Vagina (tissue), 2 donors: ENCODE measurements at regions not wholly inside any gene's neighbourhood (a gene's known extent, or its start where the extent isn't known, plus 50 kb on each side); places are given as distances from the start of the nearest gene placed in this dataset.

Experiments used
- DNase-seq, 2 donors: peaks; one replicate each; pipeline ENCODE4 v3.0.0-alpha.2; 2017; ENCODE audit errors: extremely low spot score in 2 of 2
- H3K27ac ChIP-seq: fragments of 200-600 bp; sonication (generic); one replicate; pipeline ENCODE4 v1.5.1; 2019
- H3K27me3 ChIP-seq: fragments of 200-600 bp; sonication (generic); one replicate; pipeline ENCODE4 v1.5.1; 2019
- H3K36me3 ChIP-seq, 2 donors: fragments of 200-600 bp; sonication (generic); one replicate each; pipeline ENCODE4 v1.5.1; 2017 to 2019
- H3K4me1 ChIP-seq: fragments of 200-600 bp; sonication (generic); one replicate; pipeline ENCODE4 v1.5.1; 2019
- H3K4me3 ChIP-seq, 2 donors: fragments of 200-600 bp; sonication (generic); 1 replicate in 1 of 2; 2 replicates in 1 of 2; pipeline ENCODE4 v1.5.1; 2016 to 2019
- H3K9me3 ChIP-seq: fragments of 200-600 bp; sonication (generic); one replicate; pipeline ENCODE4 v1.5.1; 2019
- POLR2A ChIP-seq, 2 donors: fragments of 450-650 bp; IDR thresholded peaks; one replicate each; pipeline ENCODE4 v1.6.1; 2017; ENCODE audit warnings: antibody characterized with exemption in 2 of 2, mild to moderate bottlenecking in 2 of 2, moderate library complexity in 2 of 2
- POLR2AphosphoS5 ChIP-seq, 2 donors: sonication (generic); formaldehyde crosslinking; IDR thresholded peaks; one replicate each; pipeline ENCODE4 v1.9.0; 2017; ENCODE audit warnings: antibody characterized with exemption in 2 of 2, mild to moderate bottlenecking in 2 of 2, low read depth in 1 of 2; ENCODE audit not compliant: insufficient read depth in 1 of 2
- intact Hi-C: fragments of 100-400 bp; cut with DNase I; formaldehyde crosslinking; loops from one replicate; pipeline ENCODE4 v1.15.1; 2023
- TF ChIP-seq, protein P1 (sequence below), 3 experiments: fragments of 450-650 bp in 2 of 3; fragments of 200-600 bp in 1 of 3; sonication (generic) in 1 of 3; IDR thresholded peaks; one replicate each; pipeline ENCODE4 v1.5.1; 2017 to 2019; ENCODE audit warnings: antibody characterized with exemption in 3 of 3, mild to moderate bottlenecking in 2 of 3, moderate library complexity in 2 of 3

DNA sequence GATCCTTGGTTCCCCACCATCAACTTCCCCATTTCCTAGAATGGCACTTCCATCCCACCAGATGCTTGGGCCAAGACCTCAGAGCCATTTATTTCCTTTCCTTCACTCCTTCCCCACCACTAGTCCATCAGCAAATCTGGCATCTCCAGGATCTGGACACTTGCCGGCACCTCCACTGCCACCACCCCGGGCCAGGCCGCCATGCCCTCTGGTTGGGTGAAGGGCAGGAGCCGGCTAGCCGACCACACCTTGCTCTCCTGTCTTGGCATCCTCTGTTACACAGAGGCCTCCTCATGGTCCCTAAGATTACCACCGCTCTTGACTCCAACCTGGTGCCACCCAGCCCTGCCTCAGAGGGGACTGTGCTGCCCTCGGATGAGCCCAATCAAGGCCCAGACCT lies 104.5 kb downstream of the RMI2 start:
- Histone ChIP-seq H3K36me3 (no peaks in the 10 kb centered on the region), H3K4me1 (peaks cover 5% of the 10 kb centered on the region), H3K27ac (no peak overlapping the region), H3K27me3 (no peaks in the 10 kb centered on the region), H3K9me3 (no peaks in the 10 kb centered on the region), H3K4me3 (no peak overlapping the region)
- intact Hi-C loops = no loop called here
- TF ChIP-seq, protein P1, sequence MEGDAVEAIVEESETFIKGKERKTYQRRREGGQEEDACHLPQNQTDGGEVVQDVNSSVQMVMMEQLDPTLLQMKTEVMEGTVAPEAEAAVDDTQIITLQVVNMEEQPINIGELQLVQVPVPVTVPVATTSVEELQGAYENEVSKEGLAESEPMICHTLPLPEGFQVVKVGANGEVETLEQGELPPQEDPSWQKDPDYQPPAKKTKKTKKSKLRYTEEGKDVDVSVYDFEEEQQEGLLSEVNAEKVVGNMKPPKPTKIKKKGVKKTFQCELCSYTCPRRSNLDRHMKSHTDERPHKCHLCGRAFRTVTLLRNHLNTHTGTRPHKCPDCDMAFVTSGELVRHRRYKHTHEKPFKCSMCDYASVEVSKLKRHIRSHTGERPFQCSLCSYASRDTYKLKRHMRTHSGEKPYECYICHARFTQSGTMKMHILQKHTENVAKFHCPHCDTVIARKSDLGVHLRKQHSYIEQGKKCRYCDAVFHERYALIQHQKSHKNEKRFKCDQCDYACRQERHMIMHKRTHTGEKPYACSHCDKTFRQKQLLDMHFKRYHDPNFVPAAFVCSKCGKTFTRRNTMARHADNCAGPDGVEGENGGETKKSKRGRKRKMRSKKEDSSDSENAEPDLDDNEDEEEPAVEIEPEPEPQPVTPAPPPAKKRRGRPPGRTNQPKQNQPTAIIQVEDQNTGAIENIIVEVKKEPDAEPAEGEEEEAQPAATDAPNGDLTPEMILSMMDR (IDR thresholded peaks at IDR 0.05) = no peak
- TF ChIP-seq POLR2AphosphoS5 (IDR thresholded peaks at IDR 0.05; ENCODE audit: insufficient read depth in 1 of 2, low read depth in 1 of 2) = no peak
- no peak for DNase-seq

DNA sequence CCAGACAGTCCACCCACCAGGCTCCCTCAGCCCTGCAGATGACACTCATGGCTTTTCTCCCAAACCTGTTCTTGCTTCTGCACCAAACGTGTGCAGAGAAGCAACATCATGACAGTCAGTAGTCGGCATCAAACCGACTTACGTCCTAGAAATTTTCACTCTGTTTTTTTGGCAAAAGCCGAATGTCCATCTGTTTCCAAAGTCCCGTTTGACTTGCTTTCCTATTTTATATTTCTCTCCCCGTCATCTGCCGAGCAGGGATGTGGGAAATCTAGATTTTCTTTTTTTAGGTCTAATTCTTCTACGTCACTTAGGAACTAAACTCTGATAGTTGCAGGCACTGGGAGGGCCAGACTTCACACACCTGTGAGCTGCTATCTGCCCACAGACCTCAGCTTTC lies 104.9 kb downstream of the RMI2 start:
- intact Hi-C loops = no loop called here
- Histone ChIP-seq H3K27me3 (no peaks in the 10 kb centered on the region), H3K4me3 (no peak overlapping the region), H3K9me3 (no peaks in the 10 kb centered on the region), H3K27ac (no peak overlapping the region), H3K36me3 (no peaks in the 10 kb centered on the region), H3K4me1 (peaks cover 5% of the 10 kb centered on the region)
- DNase-seq = no peak
- TF ChIP-seq POLR2AphosphoS5 (IDR thresholded peaks at IDR 0.05; ENCODE audit: insufficient read depth in 1 of 2, low read depth in 1 of 2) (no peak), POLR2A (IDR thresholded peaks at IDR 0.05) (no peak)
- TF ChIP-seq, protein P1 (IDR thresholded peaks at IDR 0.05) = no peak

DNA sequence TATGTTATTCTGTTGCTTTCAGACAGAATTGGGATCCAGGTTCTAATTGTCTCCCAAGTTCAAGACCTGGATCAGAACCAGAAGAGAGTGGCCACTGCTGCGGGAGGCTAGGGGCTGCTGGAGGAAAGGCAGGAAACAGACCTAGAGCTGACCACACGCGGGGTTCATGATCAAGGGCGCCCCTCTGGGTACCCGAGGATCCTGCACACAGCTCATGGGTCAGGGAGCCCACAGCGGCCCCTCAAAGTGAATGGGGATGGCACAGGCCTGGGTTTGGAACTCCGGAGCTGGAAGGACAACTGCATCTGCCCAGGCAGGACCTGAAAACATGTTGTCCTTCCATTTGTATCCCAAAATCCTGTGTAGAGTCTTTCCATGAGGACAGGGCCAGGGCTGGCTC lies 107.0 kb downstream of the RMI2 start:
- Histone ChIP-seq H3K27me3 (no peaks in the 10 kb centered on the region), H3K4me1 (peaks cover 5% of the 10 kb centered on the region), H3K4me3 (no peak overlapping the region), H3K36me3 (no peaks in the 10 kb centered on the region), H3K27ac (peak overlapping the region; percentile 69), H3K9me3 (no peaks in the 10 kb centered on the region)
- no peak for TF ChIP-seq POLR2A (IDR thresholded peaks at IDR 0.05)
- TF ChIP-seq POLR2AphosphoS5 (IDR thresholded peaks at IDR 0.05; ENCODE audit: insufficient read depth in 1 of 2, low read depth in 1 of 2) = no peak
- intact Hi-C loops = no loop called here
- DNase-seq = no peak

DNA sequence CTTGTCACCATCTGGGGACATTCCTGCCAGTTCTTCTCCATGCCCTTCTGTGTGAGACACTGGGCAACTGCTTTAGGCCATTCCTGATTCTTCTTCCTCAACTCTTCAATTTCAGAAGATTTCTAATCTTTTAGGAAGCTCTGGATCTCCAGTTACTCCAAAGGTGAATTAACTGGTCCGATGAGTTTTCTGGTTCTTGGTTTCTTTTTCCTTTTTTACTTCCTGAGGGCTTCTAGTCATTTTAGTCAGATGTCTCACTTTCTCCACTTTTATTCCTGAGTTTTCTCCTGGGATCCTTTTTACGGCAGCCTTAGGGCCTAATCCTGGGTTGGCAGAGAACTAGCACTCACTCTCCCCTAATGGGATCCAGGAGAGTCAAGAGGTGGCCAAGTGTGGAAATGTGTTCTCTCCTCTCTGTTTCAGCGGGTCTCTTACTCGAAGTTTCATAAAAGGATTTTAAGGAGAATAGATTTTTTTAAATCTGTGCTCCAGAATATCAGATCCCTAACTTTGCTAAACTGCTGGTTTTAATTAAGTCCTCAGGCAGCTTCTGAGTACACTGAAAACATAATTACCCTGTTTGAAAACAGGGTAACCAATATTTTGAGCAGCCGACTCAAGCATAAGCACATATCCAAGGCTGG lies 107.6 kb downstream of the RMI2 start:
- no peak for TF ChIP-seq POLR2A (IDR thresholded peaks at IDR 0.05)
- no peak for TF ChIP-seq POLR2AphosphoS5 (IDR thresholded peaks at IDR 0.05; ENCODE audit: insufficient read depth in 1 of 2, low read depth in 1 of 2)
- TF ChIP-seq, protein P1 (IDR thresholded peaks at IDR 0.05) = no peak
- H3K27me3 ChIP-seq = no peaks in the 10 kb centered on the region
- no peaks in the 10 kb centered on the region for H3K9me3 ChIP-seq
- no peak for DNase-seq
- H3K36me3 ChIP-seq = no peaks in the 10 kb centered on the region
- H3K4me1 ChIP-seq = peaks cover 5% of the 10 kb centered on the region
- intact Hi-C loops = no loop called here
- H3K4me3 ChIP-seq = no peak overlapping the region
- peak overlapping the region; percentile 69 for H3K27ac ChIP-seq

DNA sequence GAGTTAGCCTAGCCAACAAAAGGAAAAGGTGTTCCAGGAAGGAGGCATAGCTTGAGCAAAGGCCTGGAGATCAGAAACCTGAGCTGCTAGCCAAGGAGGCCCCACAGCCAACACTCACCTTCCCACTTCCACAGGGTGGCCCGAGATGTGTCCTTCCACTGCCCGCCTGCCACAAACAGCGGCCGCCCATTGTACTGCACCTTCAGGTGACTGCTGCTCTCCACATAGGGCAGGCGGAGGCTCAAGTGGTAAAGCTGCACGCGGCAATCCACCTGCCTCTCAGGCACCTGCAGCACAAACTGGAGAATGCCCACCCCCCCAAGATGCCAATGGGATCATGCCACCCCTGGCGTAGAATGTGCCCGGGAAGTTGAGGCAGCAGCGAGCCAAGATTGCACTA lies 111.5 kb downstream of the RMI2 start:
- Histone ChIP-seq H3K4me1 (peaks cover 5% of the 10 kb centered on the region), H3K27me3 (no peaks in the 10 kb centered on the region), H3K27ac (no peak overlapping the region), H3K9me3 (no peaks in the 10 kb centered on the region), H3K4me3 (no peak overlapping the region), H3K36me3 (no peaks in the 10 kb centered on the region)
- intact Hi-C loops = no loop called here
- TF ChIP-seq POLR2A (IDR thresholded peaks at IDR 0.05) = no peak
- TF ChIP-seq, protein P1 (IDR thresholded peaks at IDR 0.05) = no peak
- TF ChIP-seq POLR2AphosphoS5 (IDR thresholded peaks at IDR 0.05; ENCODE audit: insufficient read depth in 1 of 2, low read depth in 1 of 2) = no peak
- no peak for DNase-seq
